ENCODE measurements at regions not wholly inside any gene's neighbourhood (a gene's known extent, or its start where the extent isn't known, plus 50 kb on each side); places are given as distances from the start of the nearest gene placed in this dataset.

DNA sequence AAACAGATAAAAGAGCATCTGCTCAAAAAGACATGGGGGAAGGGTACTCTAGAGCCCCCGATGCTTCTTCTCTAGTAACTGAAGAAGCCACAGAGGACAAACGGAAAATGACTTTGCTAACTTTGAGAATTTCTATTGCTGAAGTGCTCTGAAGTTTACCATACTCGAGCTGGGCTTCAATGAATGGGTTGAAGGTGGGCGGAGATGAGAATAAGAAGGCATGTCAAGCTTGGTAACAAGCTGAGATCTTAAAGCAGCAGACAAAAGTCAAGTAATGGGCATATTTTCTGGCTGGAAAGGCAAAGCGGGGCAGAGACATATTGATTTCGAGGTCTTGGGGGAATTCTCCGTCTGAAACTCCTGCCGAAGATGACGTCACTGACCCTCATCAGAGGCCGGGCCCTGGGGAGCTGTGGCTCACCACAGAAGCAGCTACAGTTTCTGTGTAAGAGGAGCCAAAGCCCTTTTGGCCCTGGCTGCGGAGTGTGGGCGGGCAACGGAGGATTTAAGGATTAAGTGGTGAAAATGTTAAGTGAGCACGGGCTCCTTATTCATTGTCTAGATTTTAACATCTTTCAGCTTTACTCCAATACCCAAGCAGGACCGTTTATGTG, 115.8 kb upstream of the SLIT3 start:
- CTCF ChIA-PET: no interaction called here
- TF ChIP-seq, protein P1, sequence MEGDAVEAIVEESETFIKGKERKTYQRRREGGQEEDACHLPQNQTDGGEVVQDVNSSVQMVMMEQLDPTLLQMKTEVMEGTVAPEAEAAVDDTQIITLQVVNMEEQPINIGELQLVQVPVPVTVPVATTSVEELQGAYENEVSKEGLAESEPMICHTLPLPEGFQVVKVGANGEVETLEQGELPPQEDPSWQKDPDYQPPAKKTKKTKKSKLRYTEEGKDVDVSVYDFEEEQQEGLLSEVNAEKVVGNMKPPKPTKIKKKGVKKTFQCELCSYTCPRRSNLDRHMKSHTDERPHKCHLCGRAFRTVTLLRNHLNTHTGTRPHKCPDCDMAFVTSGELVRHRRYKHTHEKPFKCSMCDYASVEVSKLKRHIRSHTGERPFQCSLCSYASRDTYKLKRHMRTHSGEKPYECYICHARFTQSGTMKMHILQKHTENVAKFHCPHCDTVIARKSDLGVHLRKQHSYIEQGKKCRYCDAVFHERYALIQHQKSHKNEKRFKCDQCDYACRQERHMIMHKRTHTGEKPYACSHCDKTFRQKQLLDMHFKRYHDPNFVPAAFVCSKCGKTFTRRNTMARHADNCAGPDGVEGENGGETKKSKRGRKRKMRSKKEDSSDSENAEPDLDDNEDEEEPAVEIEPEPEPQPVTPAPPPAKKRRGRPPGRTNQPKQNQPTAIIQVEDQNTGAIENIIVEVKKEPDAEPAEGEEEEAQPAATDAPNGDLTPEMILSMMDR (IDR thresholded peaks at IDR 0.05; ENCODE audit: unreplicated experiment): no peak
- intact Hi-C loops (cut with micrococcal nuclease; ENCODE audit: unreplicated experiment): no loop called here
- Mint-ChIP-seq H3K27me3 (ENCODE audit: unreplicated experiment) (no peaks in the 10 kb centered on the region), H3K4me3 (ENCODE audit: low read depth, unreplicated experiment) (no peak overlapping the region), H3K9me3 (ENCODE audit: low read depth, unreplicated experiment) (peaks cover 20% of the 10 kb centered on the region), H3K27ac (ENCODE audit: unreplicated experiment) (no peak overlapping the region), H3K36me3 (ENCODE audit: insufficient read depth, unreplicated experiment) (no peaks in the 10 kb centered on the region), H3K4me1 (ENCODE audit: low read depth, unreplicated experiment) (no peaks in the 10 kb centered on the region)
- no TSS peak for BruUV-seq (replicated peaks)
- DNase-seq: no peak

- Mint-ChIP-seq H3K27ac (ENCODE audit: unreplicated experiment) (no peak overlapping the region), H3K27me3 (ENCODE audit: unreplicated experiment) (no peaks in the 10 kb centered on the region)
- CTCF ChIA-PET: interaction anchor here (0.6 kb wide), 1 partner anchor 1961 kb away, joined by 4 read pairs; no protein-coding TSS in a partner anchor
Observed at GRCh38 chr5:169415948-169416347, 115.0 kb upstream of the SLIT3 start.

GRCh38 chr5:169415371-169415770, 114.4 kb upstream of the SLIT3 start:
- Mint-ChIP-seq H3K27me3 (ENCODE audit: unreplicated experiment) (no peaks in the 10 kb centered on the region), H3K4me1 (ENCODE audit: low read depth, unreplicated experiment) (no peaks in the 10 kb centered on the region), H3K9me3 (ENCODE audit: low read depth, unreplicated experiment) (peaks cover 20% of the 10 kb centered on the region), H3K4me3 (ENCODE audit: low read depth, unreplicated experiment) (no peak overlapping the region), H3K36me3 (ENCODE audit: insufficient read depth, unreplicated experiment) (no peaks in the 10 kb centered on the region), H3K27ac (ENCODE audit: unreplicated experiment) (no peak overlapping the region)
- TF ChIP-seq, protein P1 (IDR thresholded peaks at IDR 0.05; ENCODE audit: unreplicated experiment): no peak
- DNase-seq: no peak
- BruUV-seq (replicated peaks): no TSS peak
- intact Hi-C loops (cut with micrococcal nuclease; ENCODE audit: unreplicated experiment): no loop called here
- CTCF ChIA-PET: interaction anchor here (0.6 kb wide), 1 partner anchor 1960 kb away, joined by 4 read pairs; no protein-coding TSS in a partner anchor

More at GRCh38 chr5:169415948-169416347, 115.0 kb upstream of the SLIT3 start:
- no TSS peak for BruUV-seq (replicated peaks)
- H3K9me3 Mint-ChIP-seq (ENCODE audit: low read depth, unreplicated experiment): peaks cover 20% of the 10 kb centered on the region
- intact Hi-C loops (cut with micrococcal nuclease; ENCODE audit: unreplicated experiment): no loop called here
- no peaks in the 10 kb centered on the region for H3K36me3 Mint-ChIP-seq (ENCODE audit: insufficient read depth, unreplicated experiment)
- H3K4me1 Mint-ChIP-seq (ENCODE audit: low read depth, unreplicated experiment): no peaks in the 10 kb centered on the region
- H3K4me3 Mint-ChIP-seq (ENCODE audit: low read depth, unreplicated experiment): no peak overlapping the region
- TF ChIP-seq, protein P1 (IDR thresholded peaks at IDR 0.05; ENCODE audit: unreplicated experiment): no peak
- DNase-seq: no peak

GRCh38 chr5:169413416-169413815, 112.5 kb upstream of the SLIT3 start:
- Mint-ChIP-seq H3K4me3 (ENCODE audit: low read depth, unreplicated experiment) (no peak overlapping the region), H3K4me1 (ENCODE audit: low read depth, unreplicated experiment) (no peaks in the 10 kb centered on the region), H3K36me3 (ENCODE audit: insufficient read depth, unreplicated experiment) (no peaks in the 10 kb centered on the region), H3K27ac (ENCODE audit: unreplicated experiment) (no peak overlapping the region), H3K27me3 (ENCODE audit: unreplicated experiment) (no peaks in the 10 kb centered on the region), H3K9me3 (ENCODE audit: low read depth, unreplicated experiment) (peaks cover 18% of the 10 kb centered on the region)
- DNase-seq: no peak
- TF ChIP-seq, protein P1 (IDR thresholded peaks at IDR 0.05; ENCODE audit: unreplicated experiment): no peak
- intact Hi-C loops (cut with micrococcal nuclease; ENCODE audit: unreplicated experiment): no loop called here
- no TSS peak for BruUV-seq (replicated peaks)
- CTCF ChIA-PET: interaction anchor here (0.6 kb wide), 1 partner anchor 565 kb away, joined by 3 read pairs; no protein-coding TSS in a partner anchor

All from Calu3 (cell line).